Skeletal muscle cell (primary cell): ENCODE measurements at regions not wholly inside any gene's neighbourhood (a gene's known extent, or its start where the extent isn't known, plus 50 kb on each side); places are given as distances from the start of the nearest gene placed in this dataset.

Source experiments
- DNase-seq: peaks from one replicate; pipeline ENCODE4 v3.0.0-alpha.2; 2010; ENCODE audit warnings: low read depth
- H3K4me3 ChIP-seq: 2 replicates; pipeline ENCODE4 v1.5.1; 2011; ENCODE audit warnings: low read depth, mild to moderate bottlenecking, control low read depth, low read length, moderate library complexity

DNA sequence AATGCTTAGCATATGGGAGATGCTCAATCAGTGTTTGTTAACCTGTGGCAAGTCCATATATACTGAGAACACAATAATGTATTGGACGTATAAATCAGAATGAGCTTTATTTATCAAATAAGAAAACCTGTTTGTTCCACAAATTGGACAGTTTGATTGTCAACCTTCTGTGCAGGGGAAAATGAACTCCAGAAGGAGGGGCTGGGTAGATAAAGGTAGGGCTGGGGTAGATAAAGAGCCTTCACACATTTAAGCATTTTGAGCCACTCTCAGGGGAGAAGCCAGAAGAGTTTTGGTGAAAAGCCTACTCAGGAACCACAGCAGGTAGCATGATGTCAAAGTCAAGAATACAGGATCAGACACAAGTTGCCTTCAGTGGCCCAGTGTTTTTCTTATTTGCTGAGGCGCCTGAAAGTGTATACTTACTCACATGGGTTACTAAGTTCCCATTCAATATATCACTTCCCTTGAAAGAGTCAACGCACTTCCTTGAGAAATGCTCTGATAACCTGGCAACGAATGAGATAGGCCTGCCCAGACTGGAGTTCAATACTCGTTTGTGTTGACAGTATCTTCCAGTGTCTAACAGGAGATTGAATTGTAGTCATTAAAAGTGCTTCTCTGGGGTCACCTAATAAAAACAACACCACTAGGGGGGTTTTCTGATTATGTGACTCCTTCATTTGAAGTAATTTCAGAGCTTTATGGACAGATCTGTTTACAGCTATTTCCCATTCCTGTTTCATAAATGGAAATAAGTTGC, 263.9 kb upstream of the CITED2 start:
- DNase-seq = no peak
- H3K4me3 ChIP-seq = no peak overlapping the region

DNA sequence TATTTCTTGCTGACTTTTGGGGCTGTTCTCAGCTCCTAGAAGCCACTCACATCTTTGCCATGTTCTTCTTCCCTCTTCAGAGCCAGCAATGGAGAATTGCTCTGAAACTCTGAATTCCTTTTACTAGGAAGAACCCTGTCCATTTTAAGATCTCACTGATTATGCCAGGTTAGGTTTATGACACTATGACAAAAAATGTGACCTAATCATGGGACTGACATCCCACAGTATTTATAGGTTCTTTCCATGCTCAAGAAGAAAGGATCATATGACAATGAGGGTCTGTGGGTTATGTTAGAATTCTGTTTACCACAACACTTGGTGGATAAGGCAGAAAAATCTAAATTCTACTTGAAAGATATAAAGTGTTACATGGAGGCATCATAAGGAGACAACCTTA, 263.3 kb upstream of the CITED2 start:
- DNase-seq = no peak
- no peak overlapping the region for H3K4me3 ChIP-seq

DNA sequence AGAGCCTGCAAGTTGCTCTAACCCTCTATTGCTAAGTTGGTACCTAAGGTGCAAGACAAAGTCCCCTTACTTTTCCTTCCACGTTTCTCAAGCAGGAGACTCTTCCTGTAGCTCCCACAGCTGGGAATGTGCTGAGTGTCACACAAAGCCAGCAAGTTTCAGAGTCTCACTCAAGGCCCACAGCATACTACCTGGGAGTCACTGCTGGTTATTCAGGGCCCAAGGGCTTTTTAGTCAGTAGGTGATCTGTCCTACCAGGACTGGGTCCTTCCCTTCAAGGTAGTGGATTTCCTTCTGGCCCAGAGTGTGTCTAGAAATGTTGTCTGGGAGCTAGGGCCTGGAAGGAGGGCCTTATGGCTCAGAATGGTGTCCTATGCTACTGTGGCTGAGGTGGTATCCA, 261.9 kb upstream of the CITED2 start:
- DNase-seq = no peak
- H3K4me3 ChIP-seq = no peak overlapping the region

DNA sequence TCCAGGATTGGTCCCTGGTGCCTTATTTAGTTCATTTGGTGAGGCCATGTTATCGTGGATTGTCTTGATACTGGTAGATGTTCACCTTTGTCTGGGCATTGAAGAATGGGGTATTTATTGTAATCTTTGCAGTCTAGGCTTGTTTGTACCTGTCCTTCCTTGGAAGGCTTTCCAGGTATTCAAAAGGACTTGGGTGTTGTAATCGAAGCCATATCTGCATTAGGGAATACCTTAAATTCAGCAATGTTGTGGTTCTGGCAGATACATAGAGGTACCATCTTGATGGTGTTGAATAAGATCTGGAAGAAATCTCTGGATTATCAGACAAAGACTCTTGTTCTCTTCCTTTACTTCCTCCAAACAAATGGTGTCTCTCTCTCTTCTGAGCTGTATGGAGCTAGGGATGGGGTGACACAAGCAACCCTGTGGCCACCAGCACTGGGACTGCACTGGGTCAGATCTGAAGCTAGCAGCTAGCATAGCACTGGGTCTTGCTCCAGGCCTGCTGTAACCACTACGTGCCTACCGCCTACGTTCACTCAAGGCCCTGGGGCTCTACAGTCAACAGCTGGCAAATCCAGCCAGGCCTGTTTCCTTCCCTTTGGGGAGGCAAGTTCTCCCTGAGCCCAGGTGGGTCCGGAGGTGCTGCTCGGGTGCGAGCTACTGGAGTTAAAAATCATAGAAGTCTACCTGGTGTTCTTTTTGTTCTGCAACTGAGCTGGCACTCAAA, 261.1 kb upstream of the CITED2 start:
- no peak overlapping the region for H3K4me3 ChIP-seq
- no peak for DNase-seq

DNA sequence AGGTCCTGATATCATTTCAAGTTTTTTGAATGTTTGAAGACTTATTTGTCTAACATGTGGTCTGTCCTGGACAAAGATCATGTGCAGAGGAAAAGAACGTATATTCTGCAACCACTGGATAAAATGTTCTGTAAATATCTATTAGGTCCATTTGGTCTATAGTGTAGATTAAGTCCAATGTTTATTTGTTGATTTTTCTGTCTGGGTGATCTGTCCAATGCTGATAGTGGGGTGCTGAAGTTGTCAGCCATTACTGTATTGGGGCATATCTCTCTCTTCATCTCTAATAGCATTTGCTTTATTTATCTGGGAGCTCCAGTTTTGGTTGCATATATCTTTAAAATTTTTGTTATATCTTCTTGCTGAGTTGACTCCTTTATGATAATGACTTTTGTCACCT, 258.4 kb upstream of the CITED2 start:
- DNase-seq = no peak
- H3K4me3 ChIP-seq = no peak overlapping the region

DNA sequence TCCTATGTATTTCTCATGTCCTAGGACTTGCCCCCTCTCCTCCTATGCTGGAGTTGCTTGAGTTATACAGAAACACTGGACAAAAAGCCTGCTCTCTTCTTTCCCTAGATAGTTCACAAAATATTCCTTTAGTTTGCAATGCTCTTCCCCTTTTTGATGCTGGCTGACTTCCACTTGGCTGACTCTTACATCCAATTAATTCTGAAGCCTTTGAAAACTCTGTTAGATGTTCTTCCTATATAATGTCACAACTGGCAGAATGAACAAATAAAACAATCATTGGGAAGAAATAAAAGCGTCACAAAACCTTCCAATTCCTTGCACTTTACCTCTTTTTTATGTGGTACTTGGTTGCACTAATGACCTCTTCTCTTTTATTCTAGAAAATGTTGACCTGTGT, 253.8 kb upstream of the CITED2 start:
- DNase-seq = no peak
- no peak overlapping the region for H3K4me3 ChIP-seq

DNA sequence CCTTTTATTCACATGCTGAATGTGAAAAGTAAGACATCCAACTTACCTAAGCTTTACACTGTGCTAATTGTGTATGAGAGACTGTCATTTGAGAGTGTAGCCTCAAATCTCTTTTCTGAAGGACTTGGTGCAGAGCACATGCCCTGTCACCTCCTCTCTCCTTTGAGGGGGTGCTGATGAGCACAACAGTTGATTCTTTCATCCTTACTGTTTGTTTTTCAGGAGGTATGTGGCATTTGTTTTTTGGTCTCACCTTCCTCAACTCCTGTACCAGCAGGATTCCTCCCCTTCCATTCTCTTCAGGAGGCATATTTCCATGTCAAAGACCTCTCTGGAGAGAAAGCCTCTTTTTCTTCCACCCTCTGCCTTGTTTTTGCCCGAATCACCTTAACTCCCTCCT, 252.6 kb upstream of the CITED2 start:
- no peak overlapping the region for H3K4me3 ChIP-seq
- no peak for DNase-seq

DNA sequence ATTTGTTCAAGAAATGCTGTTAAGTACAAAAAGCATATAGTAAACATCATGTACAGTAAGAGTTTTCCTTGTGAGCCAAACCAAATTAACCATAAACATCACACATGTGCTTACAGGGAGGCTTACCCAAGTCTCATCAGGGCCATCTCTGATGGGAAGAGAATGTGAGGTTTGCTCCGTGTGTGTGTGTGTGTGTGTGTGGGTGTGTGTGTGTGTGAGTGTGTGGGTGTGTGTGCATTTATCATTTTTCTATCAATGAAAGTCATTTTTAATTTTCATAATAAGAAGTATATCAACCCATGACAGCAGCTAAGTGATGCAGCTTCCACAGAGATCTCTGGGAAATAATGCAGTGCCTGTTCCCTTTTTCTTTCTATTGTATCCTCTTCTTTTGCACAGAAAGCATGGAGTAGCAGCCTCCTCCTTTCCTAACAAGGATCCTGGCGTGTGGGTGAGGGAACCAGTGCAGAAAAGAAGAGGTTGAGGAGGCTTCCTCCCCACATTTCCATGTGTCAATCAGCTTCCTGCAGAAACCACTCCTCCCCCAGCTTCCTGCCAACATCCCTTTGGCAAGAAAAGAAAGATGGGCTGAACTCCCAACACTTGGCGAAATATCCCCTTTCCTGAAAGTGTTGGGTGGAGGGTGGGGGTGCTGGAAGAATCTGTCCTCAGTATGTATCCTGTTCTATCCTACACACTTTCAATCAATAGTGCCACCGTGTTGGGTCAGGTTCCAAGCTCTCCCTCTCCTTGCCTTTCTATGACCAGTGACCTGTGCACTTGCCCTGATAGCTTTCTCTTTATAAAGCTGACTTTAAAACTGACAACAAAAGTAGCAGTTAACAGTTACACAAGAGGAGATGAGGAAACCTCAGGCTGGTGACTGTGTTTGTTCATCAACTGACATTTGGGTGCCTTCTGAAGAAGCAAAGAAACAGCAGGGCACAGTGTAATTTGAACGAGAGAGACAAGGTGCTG, 251.8 kb upstream of the CITED2 start:
- no peak for DNase-seq
- H3K4me3 ChIP-seq = no peak overlapping the region

DNA sequence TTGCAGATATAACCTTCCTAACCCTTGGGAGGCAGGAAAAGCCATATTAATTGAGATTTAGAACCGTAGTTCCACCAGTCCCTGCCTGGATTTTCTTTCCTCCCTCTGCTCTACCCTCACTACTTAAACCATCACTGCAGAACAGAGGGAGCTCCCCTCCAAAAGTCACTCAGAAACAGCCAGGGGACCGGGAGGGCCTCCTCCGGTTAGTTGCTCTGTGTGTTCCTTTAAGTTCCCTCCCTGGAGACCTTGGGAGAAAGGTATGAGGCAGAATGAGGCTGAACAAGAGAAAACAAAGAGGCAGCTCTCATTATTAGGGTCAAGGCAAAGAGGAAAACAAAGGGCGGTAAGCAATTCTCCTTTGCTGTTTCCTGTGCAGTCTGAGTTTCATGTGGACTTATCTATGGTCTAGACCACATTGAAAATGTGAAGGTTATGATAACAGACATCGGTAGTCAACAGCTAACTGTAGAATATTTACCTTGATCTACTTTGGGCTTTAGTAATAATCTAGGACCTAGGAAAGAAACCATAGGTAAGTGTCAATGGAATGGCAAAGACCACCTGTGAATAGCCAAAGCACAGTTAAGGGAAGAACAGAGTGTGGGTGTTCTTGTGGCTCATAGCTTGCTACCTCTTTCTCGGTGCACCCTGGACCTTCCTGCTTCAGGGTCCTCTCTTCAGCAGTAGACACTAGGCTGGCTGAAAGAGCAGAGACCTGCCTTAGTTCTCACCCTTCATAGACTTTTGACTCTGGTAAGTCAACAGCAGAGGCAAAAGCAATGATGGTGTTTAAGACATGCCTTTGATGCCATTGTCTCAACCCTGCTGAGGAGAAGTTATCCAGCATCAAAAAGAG, 250.9 kb upstream of the CITED2 start:
- no peak for DNase-seq
- no peak overlapping the region for H3K4me3 ChIP-seq

DNA sequence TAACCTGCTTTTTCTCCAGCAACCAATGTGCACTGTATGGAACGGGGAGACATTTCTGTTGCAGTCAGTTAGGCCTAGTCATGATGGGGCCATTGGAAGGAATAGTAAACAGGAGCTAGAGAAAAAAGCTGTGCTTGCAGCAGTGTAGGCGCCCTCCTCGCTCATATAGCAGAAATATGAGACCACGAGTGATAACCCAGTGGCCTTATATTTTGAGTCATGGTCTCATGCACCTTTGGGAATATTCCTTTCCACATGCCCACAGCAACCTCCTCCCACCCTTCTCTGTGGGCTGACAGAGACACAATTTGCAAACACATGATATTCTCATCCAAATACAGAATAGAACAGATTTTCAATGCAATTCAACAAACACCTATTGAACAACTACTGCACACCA, 248.9 kb upstream of the CITED2 start:
- DNase-seq = no peak
- H3K4me3 ChIP-seq = no peak overlapping the region

DNA sequence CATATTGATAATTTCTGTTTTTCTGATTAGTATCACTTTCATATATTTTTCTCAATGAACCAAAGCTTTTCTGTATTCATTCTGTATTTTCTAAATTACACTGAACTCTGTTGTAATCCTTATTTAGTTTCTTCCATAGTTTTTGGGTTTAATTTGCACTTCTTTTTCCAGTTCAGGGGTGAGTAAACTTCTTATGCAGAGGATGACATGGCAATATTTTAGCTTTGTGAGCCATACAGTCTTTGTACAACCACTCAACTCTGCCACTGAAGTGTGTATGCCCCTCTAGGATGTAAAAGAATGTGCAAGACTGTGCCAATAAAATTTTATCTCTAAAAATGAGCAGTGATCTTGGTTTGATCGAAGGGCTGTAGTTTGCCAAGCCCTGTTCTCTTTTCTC, 239.0 kb upstream of the CITED2 start:
- no peak for DNase-seq
- no peak overlapping the region for H3K4me3 ChIP-seq

DNA sequence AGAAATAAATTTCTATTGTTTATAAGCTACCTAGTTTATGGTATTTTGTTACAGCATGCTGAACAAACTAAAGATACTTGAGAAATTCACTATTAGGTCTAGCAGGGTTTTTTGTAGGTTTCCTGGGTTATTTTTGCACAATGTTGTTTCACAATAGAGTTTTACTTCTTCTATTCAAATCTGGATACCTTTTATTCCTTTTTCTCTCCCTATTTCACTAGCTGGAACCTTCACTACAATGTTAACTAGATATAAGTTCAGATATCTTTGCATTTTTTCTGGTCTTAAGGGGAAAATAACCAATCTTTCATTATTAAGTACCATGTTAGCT, 237.7 kb upstream of the CITED2 start:
- no peak overlapping the region for H3K4me3 ChIP-seq
- no peak for DNase-seq

DNA sequence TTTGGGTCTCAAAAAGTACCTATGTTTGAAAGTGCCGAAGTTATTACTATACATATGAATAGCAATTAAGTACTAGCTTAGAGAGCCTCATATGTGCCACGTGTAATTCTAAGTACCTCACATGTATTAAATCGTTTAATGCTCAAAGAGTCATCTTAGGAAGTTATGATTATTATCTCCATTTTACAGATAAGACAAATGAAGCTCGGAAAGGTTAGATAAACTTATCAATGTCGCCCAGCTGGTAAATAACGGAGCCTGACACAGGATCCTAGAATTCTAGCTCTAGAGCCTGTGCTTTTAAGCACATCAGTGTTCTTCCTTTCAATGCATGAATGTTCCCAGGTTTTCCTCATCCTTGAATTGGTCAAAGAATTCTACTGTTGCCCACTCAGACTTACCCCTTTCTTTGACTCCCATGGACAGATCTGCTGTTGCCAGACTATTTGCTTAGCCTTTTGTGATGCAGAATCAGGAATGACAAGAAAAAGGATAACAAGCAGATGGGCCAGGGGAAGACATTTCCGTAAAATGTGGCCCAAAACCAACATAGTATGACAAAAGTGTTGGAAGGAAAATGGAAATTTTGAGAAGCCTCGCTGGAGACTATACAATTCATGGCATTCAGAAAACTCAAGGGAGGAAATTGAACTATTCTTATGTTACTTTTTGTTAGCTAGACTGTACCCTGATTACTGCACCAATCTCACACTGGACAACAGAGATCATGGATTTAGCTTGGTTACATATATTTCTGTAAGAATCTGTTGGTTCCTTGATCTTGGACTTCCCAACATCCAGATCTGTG, 237.1 kb upstream of the CITED2 start:
- H3K4me3 ChIP-seq = no peak overlapping the region
- no peak for DNase-seq

DNA sequence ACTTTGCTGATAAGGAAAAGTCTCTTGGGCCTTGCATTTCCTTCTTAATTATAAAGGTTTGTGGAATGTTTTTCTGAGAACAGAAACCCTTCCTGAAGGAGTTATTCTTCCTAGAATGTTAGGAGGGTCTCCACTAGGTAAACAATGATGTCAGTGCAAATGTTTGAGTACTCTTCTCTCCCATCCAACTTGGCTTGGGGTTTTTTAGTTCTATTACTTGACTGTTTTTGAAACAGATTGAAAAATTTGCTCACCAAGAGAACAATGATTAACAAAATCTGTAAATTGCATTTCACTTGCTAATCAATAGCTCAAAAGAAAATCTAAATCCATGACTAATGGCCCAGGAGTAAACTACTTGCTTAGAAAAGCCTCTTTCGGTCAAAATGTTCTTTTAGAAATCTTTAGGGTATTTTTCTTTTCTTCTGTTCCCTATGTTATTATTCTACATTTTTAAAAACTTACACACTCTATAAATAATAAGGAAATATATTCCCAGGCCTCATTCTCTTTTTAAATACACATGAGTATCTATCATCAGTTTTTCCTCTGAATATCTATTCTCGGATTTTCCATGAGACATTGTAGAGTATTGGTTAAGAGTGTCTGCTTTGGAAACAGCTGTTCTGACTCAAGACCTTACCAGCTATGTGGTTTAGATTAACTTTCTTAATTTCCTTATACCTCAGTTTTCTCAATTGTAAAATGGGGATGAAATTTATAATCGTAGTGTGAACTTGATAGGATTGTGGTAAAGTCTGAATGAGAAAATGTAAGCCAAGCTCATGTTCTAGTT, 234.2 kb upstream of the CITED2 start:
- no peak for DNase-seq
- H3K4me3 ChIP-seq = no peak overlapping the region

DNA sequence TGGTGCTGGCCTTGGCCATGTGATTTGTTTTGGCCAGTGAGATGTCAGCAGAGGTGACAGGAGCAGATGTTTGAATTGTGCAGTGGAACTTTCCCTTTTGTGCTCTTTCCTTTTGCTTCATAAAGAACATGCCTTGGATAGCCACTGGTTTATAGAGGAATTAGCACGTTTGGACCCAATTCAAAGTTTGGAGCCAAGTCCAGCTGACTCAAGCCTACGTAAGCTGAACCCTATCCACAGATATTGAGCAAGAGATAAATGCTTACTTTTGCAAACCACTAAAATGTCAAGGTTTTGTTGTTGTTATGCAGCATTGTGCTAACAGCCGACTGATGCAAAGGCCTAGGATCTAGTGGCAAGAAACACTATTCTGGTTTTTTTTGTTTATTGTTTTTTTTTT, 230.9 kb upstream of the CITED2 start:
- H3K4me3 ChIP-seq = no peak overlapping the region
- peak; percentile 73 for DNase-seq

DNA sequence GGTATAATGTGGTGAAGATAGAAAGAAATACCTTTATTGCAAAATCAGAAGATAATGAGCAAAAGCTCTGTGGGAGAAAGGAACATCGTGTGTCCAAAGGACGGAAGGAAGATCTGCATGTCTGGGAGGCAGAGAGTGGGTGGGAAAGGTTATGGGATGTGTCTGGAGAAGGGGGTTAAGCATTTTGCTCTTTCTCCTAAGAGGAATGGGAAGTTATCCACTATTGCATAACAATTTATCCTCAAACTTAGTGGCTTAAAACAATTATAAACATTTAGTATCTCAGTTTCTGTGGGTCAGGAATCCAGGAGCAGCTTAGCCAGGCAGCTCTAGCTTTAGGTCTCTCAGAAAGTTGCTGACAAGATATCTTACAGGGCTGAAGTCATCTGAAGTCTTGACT, 229.1 kb upstream of the CITED2 start:
- peak; percentile 33 for DNase-seq

DNA sequence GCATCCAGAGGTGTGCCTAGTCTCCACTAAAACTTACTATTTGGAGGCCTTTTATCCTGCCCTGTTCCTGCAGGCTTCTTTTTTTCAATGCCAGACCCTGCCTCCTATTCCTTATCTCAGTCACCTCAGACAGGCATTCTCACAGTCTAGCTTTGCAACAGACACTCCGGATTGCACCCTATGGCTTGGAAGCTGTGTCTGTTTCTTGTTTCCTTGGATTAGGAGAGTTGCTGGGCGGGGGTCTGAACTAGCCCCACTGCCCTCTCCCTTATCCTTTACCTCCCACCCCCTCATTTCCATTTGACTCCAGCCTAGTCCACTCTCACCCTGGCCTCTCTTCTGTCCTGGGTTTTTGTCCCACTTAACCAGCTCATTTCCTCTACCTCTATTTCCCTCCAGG, 228.1 kb upstream of the CITED2 start:
- H3K4me3 ChIP-seq = no peak overlapping the region
- no peak for DNase-seq

More for the DNA sequence above, 229.1 kb upstream of the CITED2 start:
- no peak overlapping the region for H3K4me3 ChIP-seq
